Tibial artery (tissue), 4 donors: ENCODE measurements at regions not wholly inside any gene's neighbourhood (a gene's known extent, or its start where the extent isn't known, plus 50 kb on each side); places are given as distances from the start of the nearest gene placed in this dataset.

Experiments
- DNase-seq, 2 donors: peaks; one replicate each; pipeline ENCODE4 v3.0.0-alpha.2; 2019
- H3K27ac ChIP-seq, 2 donors: fragments of 200-600 bp; sonication (generic) in 1 of 2; 1 replicate in 1 of 2; 2 replicates in 1 of 2; pipeline ENCODE4 v1.5.1; 2018 to 2019; ENCODE audit warnings: mild to moderate bottlenecking in 1 of 2
- H3K27me3 ChIP-seq, 2 donors: fragments of 200-600 bp; sonication (generic) in 1 of 2; one replicate each; pipeline versions ENCODE4 v1.5.1 to v1.6.0; 2016 to 2019
- H3K36me3 ChIP-seq, 3 donors: fragments of 200-600 bp; sonication (generic) in 2 of 3; one replicate each; pipeline ENCODE4 v1.5.1; 2016 to 2019; ENCODE audit warnings: mild to moderate bottlenecking in 2 of 3
- H3K4me1 ChIP-seq, 4 donors: fragments of 200-600 bp; sonication (generic) in 2 of 4; 1 replicate in 3 of 4; 2 replicates in 1 of 4; pipeline ENCODE4 v1.5.1; 2016 to 2019
- H3K4me3 ChIP-seq, 2 donors: fragments of 200-600 bp; sonication (generic) in 1 of 2; 1 replicate in 1 of 2; 2 replicates in 1 of 2; pipeline ENCODE4 v1.5.1; 2018 to 2019; ENCODE audit warnings: mild to moderate bottlenecking in 2 of 2
- H3K9me3 ChIP-seq, 3 donors: fragments of 200-600 bp; sonication (generic) in 1 of 3; one replicate each; pipeline ENCODE4 v1.5.1; 2016 to 2019
- CTCF ChIP-seq, 2 experiments: fragments of 200-600 bp in 1 of 2; fragments of 450-650 bp in 1 of 2; IDR thresholded peaks; one replicate each; pipeline ENCODE4 v1.5.1; 2017 to 2019; ENCODE audit warnings: antibody characterized with exemption in 2 of 2, mild to moderate bottlenecking in 1 of 2, moderate library complexity in 1 of 2
- intact Hi-C: fragments of 100-400 bp; cut with DNase I; formaldehyde crosslinking; loops from one replicate; pipeline ENCODE4 v1.15.0; 2023; ENCODE audit warnings: low total_unique reads

- Histone ChIP-seq H3K36me3 (no peaks in the 10 kb centered on the region), H3K9me3 (no peaks in the 10 kb centered on the region), H3K4me1 (no peaks in the 10 kb centered on the region), H3K27me3 (no peaks in the 10 kb centered on the region), H3K27ac (no peak overlapping the region), H3K4me3 (no peak overlapping the region)
- DNase-seq, result no peak
- intact Hi-C loops, result no loop called here
- TF ChIP-seq CTCF (IDR thresholded peaks at IDR 0.05), result no peak
Measured at GRCh38 chr10:44244745-44245600, 139.9 kb downstream of the CXCL12 start.

- H3K36me3 ChIP-seq, result no peaks in the 10 kb centered on the region
- no peaks in the 10 kb centered on the region for H3K9me3 ChIP-seq
- H3K4me3 ChIP-seq, result no peak overlapping the region
- H3K27me3 ChIP-seq, result no peaks in the 10 kb centered on the region
- no peak overlapping the region for H3K27ac ChIP-seq
- DNase-seq, result no peak
- no peaks in the 10 kb centered on the region for H3K4me1 ChIP-seq
- intact Hi-C loops, result no loop called here
- TF ChIP-seq CTCF (IDR thresholded peaks at IDR 0.05), result no peak
Measured at GRCh38 chr10:44243851-44244510, 140.9 kb downstream of the CXCL12 start.

- no peak for DNase-seq
- no peak for TF ChIP-seq CTCF (IDR thresholded peaks at IDR 0.05)
- no peaks in the 10 kb centered on the region for H3K9me3 ChIP-seq
- no peaks in the 10 kb centered on the region for H3K36me3 ChIP-seq
- no peak overlapping the region for H3K27ac ChIP-seq
- intact Hi-C loops, result no loop called here
- no peaks in the 10 kb centered on the region for H3K27me3 ChIP-seq
- no peaks in the 10 kb centered on the region for H3K4me1 ChIP-seq
- H3K4me3 ChIP-seq, result no peak overlapping the region
Measured at GRCh38 chr10:44242826-44243225, 142.1 kb downstream of the CXCL12 start.

GRCh38 chr10:44242091-44242490 is 142.8 kb downstream of the CXCL12 start:
- no peak for TF ChIP-seq CTCF (IDR thresholded peaks at IDR 0.05)
- Histone ChIP-seq H3K27ac (no peak overlapping the region), H3K9me3 (no peaks in the 10 kb centered on the region), H3K4me3 (no peak overlapping the region), H3K4me1 (no peaks in the 10 kb centered on the region), H3K27me3 (no peaks in the 10 kb centered on the region), H3K36me3 (no peaks in the 10 kb centered on the region)
- DNase-seq, result no peak
- intact Hi-C loops, result no loop called here

- Histone ChIP-seq H3K4me1 (no peaks in the 10 kb centered on the region), H3K36me3 (no peaks in the 10 kb centered on the region), H3K4me3 (no peak overlapping the region), H3K9me3 (no peaks in the 10 kb centered on the region), H3K27me3 (no peaks in the 10 kb centered on the region), H3K27ac (no peak overlapping the region)
- no peak for TF ChIP-seq CTCF (IDR thresholded peaks at IDR 0.05)
- no peak for DNase-seq
- intact Hi-C loops, result no loop called here
Measured at GRCh38 chr10:44240584-44241205, 144.2 kb downstream of the CXCL12 start.
